WTC11 (cell line): ENCODE measurements at regions not wholly inside any gene's neighbourhood (a gene's known extent, or its start where the extent isn't known, plus 50 kb on each side); places are given as distances from the start of the nearest gene placed in this dataset.
A peak's percentile ranks its signal among the peaks of the same experiment; 100 is the strongest.

ENCODE experiments used
- ATAC-seq: fragments of 200-7000 bp; cut with Tn5 transposase; 2 replicates; pipeline ENCODE4 v1.10.0; 2021; ENCODE audit warnings: mild to moderate bottlenecking, moderate library complexity
- CTCF ChIA-PET: fragments of 300-600 bp; sonication (Branson Sonifier 250); formaldehyde crosslinking; loops from one replicate; lab custom pipeline; 2021; ENCODE audit warnings: antibody characterized with exemption; lab: Charles Lee
- POLR2A ChIA-PET: fragments of 350-600 bp; sonication (Branson Sonifier 250); formaldehyde crosslinking; loops from one replicate; lab custom pipeline; 2021; ENCODE audit warnings: antibody characterized with exemption; lab: Charles Lee
- DNase-seq: peaks from one replicate; pipeline ENCODE4 v3.0.0; 2021; ENCODE audit warnings: low spot score
- H3K27ac Mint-ChIP-seq: 2 replicates; pipeline ENCODE4 v1.8.0; 2021; ENCODE audit warnings: mixed read lengths
- H3K27me3 Mint-ChIP-seq: 2 replicates; pipeline ENCODE4 v1.8.0; 2021; ENCODE audit warnings: low read depth, mild to moderate bottlenecking, moderate library complexity, mixed read lengths
- H3K36me3 Mint-ChIP-seq: 2 replicates; pipeline ENCODE4 v1.8.0; 2021; ENCODE audit warnings: mixed read lengths
- H3K4me1 Mint-ChIP-seq: 2 replicates; pipeline ENCODE4 v1.8.0; 2022; ENCODE audit warnings: mixed read lengths
- H3K4me3 Mint-ChIP-seq: 2 replicates; pipeline ENCODE4 v1.8.0; 2021; ENCODE audit warnings: mild to moderate bottlenecking, moderate library complexity, mixed read lengths
- H3K9me3 Mint-ChIP-seq: 2 replicates; pipeline ENCODE4 v1.8.0; 2021; ENCODE audit warnings: mixed read lengths
- ARID4B ChIP-seq: sonication (generic); formaldehyde crosslinking; IDR thresholded peaks from 2 replicates; pipeline ENCODE4 v1.8.0; 2023; ENCODE audit warnings: missing genetic modification reagents, mild to moderate bottlenecking, borderline replicate concordance
- ATF1 ChIP-seq: sonication (generic); formaldehyde crosslinking; IDR thresholded peaks from 2 replicates; pipeline ENCODE4 v1.8.1; 2023; ENCODE audit warnings: mild to moderate bottlenecking, moderate library complexity, missing genetic modification reagents
- ATF3 ChIP-seq: sonication (generic); formaldehyde crosslinking; conservative IDR thresholded peaks from 2 replicates; pipeline ENCODE4 v1.8.1; 2022; ENCODE audit warnings: mild to moderate bottlenecking, missing genetic modification reagents
- ATF6 ChIP-seq: sonication (generic); formaldehyde crosslinking; IDR thresholded peaks from 2 replicates; pipeline ENCODE4 v1.8.1; 2023; ENCODE audit warnings: mild to moderate bottlenecking, missing genetic modification reagents
- E2F4 ChIP-seq: sonication (generic); formaldehyde crosslinking; IDR thresholded peaks from 2 replicates; pipeline ENCODE4 v1.8.1; 2022; ENCODE audit warnings: low read depth, mild to moderate bottlenecking, moderate library complexity, missing genetic modification reagents, borderline replicate concordance
- ESRRA ChIP-seq: sonication (generic); formaldehyde crosslinking; IDR thresholded peaks from 2 replicates; pipeline ENCODE4 v1.8.1; 2022; ENCODE audit warnings: mild to moderate bottlenecking, missing genetic modification reagents, borderline replicate concordance
- ETV6 ChIP-seq: sonication (generic); formaldehyde crosslinking; IDR thresholded peaks from 2 replicates; pipeline ENCODE4 v1.8.1; 2022; ENCODE audit warnings: mild to moderate bottlenecking, missing genetic modification reagents
- FOXK1 ChIP-seq: sonication (generic); formaldehyde crosslinking; IDR thresholded peaks from 2 replicates; pipeline ENCODE4 v1.8.0; 2022; ENCODE audit warnings: mild to moderate bottlenecking, moderate library complexity, missing genetic modification reagents
- GABPB1 ChIP-seq: sonication (generic); formaldehyde crosslinking; IDR thresholded peaks from 2 replicates; pipeline ENCODE4 v1.8.1; 2023; ENCODE audit warnings: mild to moderate bottlenecking, missing genetic modification reagents
- HMGXB4 ChIP-seq: sonication (generic); formaldehyde crosslinking; IDR thresholded peaks from 2 replicates; pipeline ENCODE4 v1.8.1; 2023; ENCODE audit warnings: mild to moderate bottlenecking, moderate library complexity, missing genetic modification reagents
- OVOL2 ChIP-seq: fragments of 250-450 bp; sonication (Bioruptor Pico); IDR thresholded peaks from 2 replicates; pipeline ENCODE4 v1.9.0; 2021; ENCODE audit warnings: mild to moderate bottlenecking, borderline replicate concordance
- PRDM15 ChIP-seq: sonication (generic); formaldehyde crosslinking; IDR thresholded peaks from 2 replicates; pipeline ENCODE4 v1.8.0; 2022; ENCODE audit warnings: missing genetic modification reagents
- PRRX2 ChIP-seq: fragments of 250-450 bp; sonication (Bioruptor Pico); IDR thresholded peaks from 2 replicates; pipeline ENCODE4 v1.8.0; 2021; ENCODE audit warnings: mild to moderate bottlenecking
- TCF7 ChIP-seq: sonication (generic); formaldehyde crosslinking; IDR thresholded peaks from 2 replicates; pipeline ENCODE4 v1.8.0; 2022; ENCODE audit warnings: mild to moderate bottlenecking, low read depth, missing genetic modification reagents, moderate library complexity
- ZMAT4 ChIP-seq: fragments of 250-450 bp; sonication (Bioruptor Pico); IDR thresholded peaks from 2 replicates; pipeline ENCODE4 v1.9.0; 2021; ENCODE audit warnings: mild to moderate bottlenecking
- ZNF121 ChIP-seq: sonication (generic); formaldehyde crosslinking; IDR thresholded peaks from 2 replicates; pipeline ENCODE4 v1.8.0; 2023; ENCODE audit warnings: missing genetic modification reagents
- ZNF138 ChIP-seq: sonication (generic); formaldehyde crosslinking; conservative IDR thresholded peaks from 2 replicates; pipeline ENCODE4 v1.8.1; 2022; ENCODE audit warnings: mild to moderate bottlenecking, moderate library complexity, missing genetic modification reagents
- ZNF396 ChIP-seq: fragments of 250-450 bp; sonication (Bioruptor Pico); IDR thresholded peaks from 2 replicates; pipeline ENCODE4 v1.8.0; 2021; ENCODE audit warnings: mild to moderate bottlenecking, moderate library complexity, borderline replicate concordance
- ZNF423 ChIP-seq: fragments of 250-450 bp; sonication (Bioruptor Pico); IDR thresholded peaks from 2 replicates; pipeline ENCODE4 v2.1.2; 2022; ENCODE audit warnings: mild to moderate bottlenecking, moderate library complexity
- ZNF512 ChIP-seq: sonication (generic); formaldehyde crosslinking; IDR thresholded peaks from 2 replicates; pipeline ENCODE4 v1.8.1; 2022; ENCODE audit warnings: missing genetic modification reagents, borderline replicate concordance

- Mint-ChIP-seq H3K27ac (no peak overlapping the region), H3K36me3 (no peaks in the 10 kb centered on the region), H3K4me3 (no peak overlapping the region), H3K9me3 (peaks cover 5% of the 10 kb centered on the region), H3K27me3 (no peaks in the 10 kb centered on the region), H3K4me1 (peaks cover 35% of the 10 kb centered on the region)
- POLR2A ChIA-PET, result no interaction called here
- CTCF ChIA-PET, result interaction anchor here (0.7 to 2.2 kb wide), 5 partner anchors 9 to 366 kb away, joined by 3 to 9 read pairs (median 3); no protein-coding TSS in a partner anchor
- no peak for TF ChIP-seq ZNF121
- TF ChIP-seq ZNF423, result no peak
- TF ChIP-seq ZMAT4 (CRISPR knock-in tag), result no peak
- no peak for TF ChIP-seq GABPB1
- no peak for TF ChIP-seq PRDM15 (CRISPR knock-in tag)
- TF ChIP-seq ATF6, result no peak
- no peak for TF ChIP-seq ETV6 (CRISPR knock-in tag)
- TF ChIP-seq HMGXB4 (CRISPR knock-in tag), result no peak
- no peak for TF ChIP-seq ZNF512 (CRISPR knock-in tag)
- TF ChIP-seq PRRX2 (CRISPR knock-in tag), result no peak
- ATAC-seq (peak; percentile 85), DNase-seq (no peak)
Measured at GRCh38 chr10:128633864-128634540, 507.8 kb upstream of the MKI67 start.

GRCh38 chr10:128642023-128642422 is 515.8 kb upstream of the MKI67 start:
- Mint-ChIP-seq H3K36me3 (no peaks in the 10 kb centered on the region), H3K27me3 (no peaks in the 10 kb centered on the region), H3K9me3 (peaks cover 5% of the 10 kb centered on the region), H3K4me1 (no peaks in the 10 kb centered on the region), H3K4me3 (no peak overlapping the region), H3K27ac (no peak overlapping the region)
- ATAC-seq (no peak), DNase-seq (no peak)
- POLR2A ChIA-PET, result no interaction called here
- CTCF ChIA-PET, result no interaction called here
- no peak for TF ChIP-seq OVOL2 (CRISPR knock-in tag)
- TF ChIP-seq FOXK1 (CRISPR knock-in tag), result no peak
- no peak for TF ChIP-seq ZNF396 (CRISPR knock-in tag)
- TF ChIP-seq E2F4 (CRISPR knock-in tag), result no peak
- no peak for TF ChIP-seq ESRRA
- no peak for TF ChIP-seq ATF1 (CRISPR knock-in tag)
- no peak for TF ChIP-seq ARID4B (CRISPR knock-in tag)
- TF ChIP-seq ATF3 (CRISPR knock-in tag), result no peak
- no peak for TF ChIP-seq TCF7 (CRISPR knock-in tag)
- no peak for TF ChIP-seq ZNF138 (CRISPR knock-in tag)
